Mesothelial cell of epicardium (in vitro differentiated cells): ENCODE measurements at regions not wholly inside any gene's neighbourhood (a gene's known extent, or its start where the extent isn't known, plus 50 kb on each side); places are given as distances from the start of the nearest gene placed in this dataset.

Experiments
- DNase-seq, 2 experiments: peaks; one replicate each; pipeline ENCODE4 v3.0.0; 2021; ENCODE audit warnings: low spot score in 2 of 2; ENCODE audit not compliant: unreplicated experiment in 2 of 2
- H3K27ac Mint-ChIP-seq: 2 replicates; pipeline ENCODE4 v1.8.0; 2021; ENCODE audit warnings: mixed read lengths
- H3K27me3 Mint-ChIP-seq: 2 replicates; pipeline ENCODE4 v1.8.0; 2021; ENCODE audit warnings: low read depth, mixed read lengths
- H3K36me3 Mint-ChIP-seq: 2 replicates; pipeline ENCODE4 v1.8.0; 2021; ENCODE audit warnings: mixed read lengths
- H3K4me1 Mint-ChIP-seq: 2 replicates; pipeline ENCODE4 v1.8.0; 2021; ENCODE audit warnings: mixed read lengths
- H3K4me3 Mint-ChIP-seq: 2 replicates; pipeline ENCODE4 v1.8.0; 2021; ENCODE audit warnings: mild to moderate bottlenecking, moderate library complexity, mixed read lengths
- H3K9me3 Mint-ChIP-seq: 2 replicates; pipeline ENCODE4 v1.8.0; 2021; ENCODE audit warnings: mixed read lengths
- CTCF ChIP-seq: fragments of 200-600 bp; sonication (generic); IDR thresholded peaks from one replicate; pipeline ENCODE4 v1.5.0; 2021; ENCODE audit warnings: antibody characterized with exemption; ENCODE audit not compliant: unreplicated experiment

- Mint-ChIP-seq H3K4me1 (peaks cover 20% of the 10 kb centered on the region), H3K4me3 (no peak overlapping the region), H3K9me3 (no peaks in the 10 kb centered on the region), H3K27me3 (peaks cover 52% of the 10 kb centered on the region), H3K36me3 (no peaks in the 10 kb centered on the region), H3K27ac (no peak overlapping the region)
- TF ChIP-seq CTCF, result no peak
- DNase-seq, result no peak
These were observed 60.6 kb upstream of the CD34 start for GRCh38 chr1:207971331-207972219.

DNA sequence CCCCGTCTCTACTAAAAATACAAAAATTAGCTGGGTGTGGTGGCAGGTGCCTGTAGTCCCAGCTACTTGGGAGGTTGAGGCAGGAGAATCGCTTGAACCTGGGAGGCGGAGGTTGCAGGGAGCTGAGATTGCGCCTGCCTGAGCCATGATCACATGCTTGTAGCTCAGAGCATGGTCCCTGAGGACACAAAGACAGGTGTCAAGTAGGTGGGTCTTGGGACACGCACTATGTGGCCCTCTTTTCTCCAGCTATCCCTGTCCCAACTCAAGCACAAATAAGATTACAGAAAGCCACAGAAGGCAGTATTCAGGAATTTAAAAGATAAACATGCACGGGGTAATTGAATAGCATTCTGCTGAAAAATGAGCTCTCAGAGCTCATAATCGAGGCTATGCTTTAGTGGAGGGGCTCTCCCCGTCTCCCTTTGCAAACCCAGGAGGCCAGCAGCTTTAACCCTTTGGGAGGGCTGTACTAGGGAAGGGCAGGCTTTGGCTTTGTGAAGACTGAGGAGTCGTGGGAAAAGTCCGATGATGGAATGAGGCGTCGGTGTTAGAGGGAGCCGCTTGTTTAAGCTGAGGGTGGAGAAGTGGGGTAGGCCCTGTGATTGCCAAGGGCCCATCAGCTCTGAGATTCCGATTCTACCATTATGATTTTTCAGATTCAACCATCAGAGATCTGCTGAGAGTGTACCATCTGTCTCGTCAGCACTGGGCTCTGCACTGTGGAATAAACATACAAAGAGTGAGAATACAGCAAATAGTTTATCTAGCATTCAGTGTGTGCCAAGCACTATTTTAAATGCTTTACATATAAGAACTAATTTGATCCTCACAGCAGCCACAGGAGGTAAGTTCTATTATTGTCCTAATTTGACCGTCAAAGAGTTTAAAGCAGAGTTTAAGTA is 59.7 kb upstream of the CD34 start:
- Mint-ChIP-seq H3K36me3 (no peaks in the 10 kb centered on the region), H3K9me3 (no peaks in the 10 kb centered on the region), H3K27ac (no peak overlapping the region), H3K27me3 (peaks cover 52% of the 10 kb centered on the region), H3K4me3 (no peak overlapping the region), H3K4me1 (peaks cover 20% of the 10 kb centered on the region)
- no peak for TF ChIP-seq CTCF
- DNase-seq, result no peak

DNA sequence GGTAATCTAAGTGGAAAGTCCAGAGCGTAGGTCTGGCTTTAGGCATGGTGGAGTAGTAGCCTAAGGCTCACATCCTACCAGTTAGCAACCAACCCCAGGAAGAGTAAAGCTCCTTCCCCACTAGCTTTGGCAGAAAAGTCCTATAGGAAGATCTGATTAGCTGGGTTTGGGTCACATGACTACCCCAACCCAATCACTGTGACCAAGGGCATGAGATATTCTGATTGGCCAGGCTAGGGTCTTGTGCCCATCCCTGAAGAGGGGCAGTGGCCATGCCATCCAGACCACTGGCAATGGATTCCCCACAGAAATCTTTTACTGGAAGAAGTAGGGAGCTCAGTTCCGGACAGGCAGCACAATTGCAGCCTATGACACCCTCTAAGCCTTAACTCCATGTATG is 58.6 kb upstream of the CD34 start:
- Mint-ChIP-seq H3K4me1 (peaks cover 21% of the 10 kb centered on the region), H3K4me3 (no peak overlapping the region), H3K27me3 (peaks cover 52% of the 10 kb centered on the region), H3K9me3 (no peaks in the 10 kb centered on the region), H3K27ac (no peak overlapping the region), H3K36me3 (no peaks in the 10 kb centered on the region)
- no peak for TF ChIP-seq CTCF
- no peak for DNase-seq

DNA sequence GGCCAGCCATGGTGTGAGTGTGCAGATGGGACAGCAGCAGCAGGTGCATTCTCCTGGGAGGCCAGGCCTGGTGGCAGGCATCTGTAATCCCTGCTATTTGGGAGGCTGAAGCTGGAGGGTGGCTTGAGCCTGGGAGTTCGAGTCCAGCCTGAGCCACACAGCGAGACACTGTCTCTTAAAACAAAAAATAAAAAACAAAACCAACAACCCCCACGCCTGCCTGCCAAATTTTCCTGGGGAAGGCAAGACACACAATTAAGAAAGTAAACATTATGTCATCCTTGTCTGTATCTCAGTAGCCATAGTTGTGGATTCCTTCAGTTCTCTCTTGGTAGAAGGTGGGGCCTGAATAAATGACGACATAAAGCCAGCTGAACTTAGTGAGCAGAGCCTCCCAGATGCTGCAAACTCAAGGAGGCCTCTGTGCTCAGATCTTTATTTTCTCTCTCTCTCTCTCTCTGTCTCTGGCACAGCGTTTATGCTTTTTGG is 57.6 kb upstream of the CD34 start:
- no peak for TF ChIP-seq CTCF
- H3K27me3 Mint-ChIP-seq, result peaks cover 48% of the 10 kb centered on the region
- H3K4me1 Mint-ChIP-seq, result peaks cover 27% of the 10 kb centered on the region
- H3K36me3 Mint-ChIP-seq, result no peaks in the 10 kb centered on the region
- no peak for DNase-seq
- H3K27ac Mint-ChIP-seq, result no peak overlapping the region
- no peak overlapping the region for H3K4me3 Mint-ChIP-seq
- H3K9me3 Mint-ChIP-seq, result no peaks in the 10 kb centered on the region

GRCh38 chr1:207967703-207968102 is 56.8 kb upstream of the CD34 start:
- Mint-ChIP-seq H3K4me1 (peaks cover 31% of the 10 kb centered on the region), H3K27me3 (peaks cover 40% of the 10 kb centered on the region), H3K27ac (no peak overlapping the region), H3K36me3 (no peaks in the 10 kb centered on the region), H3K4me3 (no peak overlapping the region), H3K9me3 (no peaks in the 10 kb centered on the region)
- no peak for DNase-seq
- no peak for TF ChIP-seq CTCF
